ENCODE measurements at regions not wholly inside any gene's neighbourhood (a gene's known extent, or its start where the extent isn't known, plus 50 kb on each side); places are given as distances from the start of the nearest gene placed in this dataset.

DNA sequence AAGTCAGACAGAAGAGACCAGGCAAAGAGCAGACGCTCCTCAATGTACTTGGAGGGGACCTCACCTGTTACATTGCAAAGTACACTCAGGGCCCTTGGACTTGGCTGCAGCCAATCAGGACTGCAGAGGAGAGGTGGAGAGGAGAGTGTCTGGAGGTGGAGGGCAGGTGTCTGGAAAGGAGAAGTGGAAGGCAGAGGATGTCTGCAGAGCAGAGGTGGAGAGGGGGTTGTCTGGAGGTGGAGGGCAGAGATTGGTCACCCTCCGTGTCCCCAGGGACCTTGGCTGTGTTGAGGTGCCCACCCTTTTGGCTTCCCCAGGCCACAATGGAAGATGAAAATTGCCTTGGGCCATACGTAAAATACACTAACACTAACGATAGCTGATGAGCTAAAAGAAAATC, 241.3 kb upstream of the IRX2 start:
- WGBS (ENCODE audit: missing lambda C conversion rate): 25% methylated on average over 4 of the region's 4 CpGs
- H3K4me1 ChIP-seq: no peaks in the 10 kb centered on the region
- POLR2A ChIA-PET: no interaction called here

DNA sequence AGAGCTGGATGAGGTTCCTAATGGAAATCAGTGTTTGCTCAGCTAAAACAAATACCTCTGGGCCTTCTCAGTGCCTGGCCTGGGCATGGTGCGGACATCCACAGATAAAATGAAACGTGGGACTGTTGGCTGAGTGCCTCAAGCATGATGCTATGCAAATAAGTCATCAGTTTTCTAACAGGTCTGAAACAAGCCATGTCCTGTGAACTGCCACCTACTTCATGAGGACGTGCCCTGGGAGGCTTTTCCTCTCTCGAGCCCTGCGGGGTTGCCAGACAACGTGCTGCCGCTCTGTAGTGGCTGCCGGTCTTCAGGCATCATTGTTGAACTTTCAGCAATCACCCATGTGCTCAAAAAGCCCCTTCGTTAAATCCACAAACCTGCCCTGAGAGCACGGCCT, 240.4 kb upstream of the IRX2 start:
- 4% methylated on average over 10 of the region's 10 CpGs for WGBS (ENCODE audit: missing lambda C conversion rate)
- Histone ChIP-seq H3K9me3 (no peaks in the 10 kb centered on the region), H3K27ac (no peak overlapping the region), H3K4me2 (no peak overlapping the region), H3K4me1 (no peaks in the 10 kb centered on the region), H3K4me3 (no peak overlapping the region)
- FAIRE-seq (no peak), ATAC-seq (no peak), DNase-seq (ENCODE audit: low read depth in 1 of 2, low spot score in 1 of 2) (no peak)
- POLR2A ChIA-PET: no interaction called here
- TF ChIP-seq HOXB13 (CRISPR knock-in tag; IDR thresholded peaks at IDR 0.05; ENCODE audit: low read depth) (no peak), RCOR1 (IDR thresholded peaks at IDR 0.05; ENCODE audit: low read depth, low read length) (no peak), HOXA7 (CRISPR knock-in tag; IDR thresholded peaks at IDR 0.05) (no peak), CHD4 (IDR thresholded peaks at IDR 0.05; ENCODE audit: borderline replicate concordance) (no peak), CHD2 (IDR thresholded peaks at IDR 0.05; ENCODE audit: low read length, partially characterized antibody) (no peak), EHF (CRISPR knock-in tag; IDR thresholded peaks at IDR 0.05) (no peak), MAFK (IDR thresholded peaks at IDR 0.05; ENCODE audit: partially characterized antibody) (no peak)
- TF ChIP-seq, protein P1, sequence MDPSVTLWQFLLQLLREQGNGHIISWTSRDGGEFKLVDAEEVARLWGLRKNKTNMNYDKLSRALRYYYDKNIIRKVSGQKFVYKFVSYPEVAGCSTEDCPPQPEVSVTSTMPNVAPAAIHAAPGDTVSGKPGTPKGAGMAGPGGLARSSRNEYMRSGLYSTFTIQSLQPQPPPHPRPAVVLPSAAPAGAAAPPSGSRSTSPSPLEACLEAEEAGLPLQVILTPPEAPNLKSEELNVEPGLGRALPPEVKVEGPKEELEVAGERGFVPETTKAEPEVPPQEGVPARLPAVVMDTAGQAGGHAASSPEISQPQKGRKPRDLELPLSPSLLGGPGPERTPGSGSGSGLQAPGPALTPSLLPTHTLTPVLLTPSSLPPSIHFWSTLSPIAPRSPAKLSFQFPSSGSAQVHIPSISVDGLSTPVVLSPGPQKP (IDR thresholded peaks at IDR 0.05; ENCODE audit: low read depth, low read length): no peak
- CTCF ChIA-PET: no interaction called here

More for the DNA sequence above, 241.3 kb upstream of the IRX2 start:
- CTCF ChIA-PET: no interaction called here
- DNase-seq (ENCODE audit: low read depth in 1 of 2, low spot score in 1 of 2) (no peak), ATAC-seq (no peak), FAIRE-seq (no peak)
- H3K9me3 ChIP-seq: no peaks in the 10 kb centered on the region
- TF ChIP-seq JUNB (IDR thresholded peaks at IDR 0.05) (no peak), SMC3 (IDR thresholded peaks at IDR 0.05) (no peak), EHMT2 (IDR thresholded peaks at IDR 0.05; ENCODE audit: low read depth) (no peak), KDM5A (IDR thresholded peaks at IDR 0.05) (no peak), RNF2 (IDR thresholded peaks at IDR 0.05; ENCODE audit: borderline replicate concordance, low read depth) (no peak), CHD2 (IDR thresholded peaks at IDR 0.05; ENCODE audit: low read length, partially characterized antibody) (no peak), NPAS2 (CRISPR knock-in tag; IDR thresholded peaks at IDR 0.05; ENCODE audit: borderline replicate concordance) (no peak), FOSB (CRISPR knock-in tag; IDR thresholded peaks at IDR 0.05) (no peak), RCOR1 (IDR thresholded peaks at IDR 0.05; ENCODE audit: low read depth, low read length) (no peak), ESRRA (IDR thresholded peaks at IDR 0.05; ENCODE audit: borderline replicate concordance, low read length) (no peak)
- TF ChIP-seq, protein P2, sequence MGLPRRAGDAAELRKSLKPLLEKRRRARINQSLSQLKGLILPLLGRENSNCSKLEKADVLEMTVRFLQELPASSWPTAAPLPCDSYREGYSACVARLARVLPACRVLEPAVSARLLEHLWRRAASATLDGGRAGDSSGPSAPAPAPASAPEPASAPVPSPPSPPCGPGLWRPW (IDR thresholded peaks at IDR 0.05): no peak
- TF ChIP-seq, protein P1 (IDR thresholded peaks at IDR 0.05; ENCODE audit: low read depth, low read length): no peak
- TF ChIP-seq, protein P3, sequence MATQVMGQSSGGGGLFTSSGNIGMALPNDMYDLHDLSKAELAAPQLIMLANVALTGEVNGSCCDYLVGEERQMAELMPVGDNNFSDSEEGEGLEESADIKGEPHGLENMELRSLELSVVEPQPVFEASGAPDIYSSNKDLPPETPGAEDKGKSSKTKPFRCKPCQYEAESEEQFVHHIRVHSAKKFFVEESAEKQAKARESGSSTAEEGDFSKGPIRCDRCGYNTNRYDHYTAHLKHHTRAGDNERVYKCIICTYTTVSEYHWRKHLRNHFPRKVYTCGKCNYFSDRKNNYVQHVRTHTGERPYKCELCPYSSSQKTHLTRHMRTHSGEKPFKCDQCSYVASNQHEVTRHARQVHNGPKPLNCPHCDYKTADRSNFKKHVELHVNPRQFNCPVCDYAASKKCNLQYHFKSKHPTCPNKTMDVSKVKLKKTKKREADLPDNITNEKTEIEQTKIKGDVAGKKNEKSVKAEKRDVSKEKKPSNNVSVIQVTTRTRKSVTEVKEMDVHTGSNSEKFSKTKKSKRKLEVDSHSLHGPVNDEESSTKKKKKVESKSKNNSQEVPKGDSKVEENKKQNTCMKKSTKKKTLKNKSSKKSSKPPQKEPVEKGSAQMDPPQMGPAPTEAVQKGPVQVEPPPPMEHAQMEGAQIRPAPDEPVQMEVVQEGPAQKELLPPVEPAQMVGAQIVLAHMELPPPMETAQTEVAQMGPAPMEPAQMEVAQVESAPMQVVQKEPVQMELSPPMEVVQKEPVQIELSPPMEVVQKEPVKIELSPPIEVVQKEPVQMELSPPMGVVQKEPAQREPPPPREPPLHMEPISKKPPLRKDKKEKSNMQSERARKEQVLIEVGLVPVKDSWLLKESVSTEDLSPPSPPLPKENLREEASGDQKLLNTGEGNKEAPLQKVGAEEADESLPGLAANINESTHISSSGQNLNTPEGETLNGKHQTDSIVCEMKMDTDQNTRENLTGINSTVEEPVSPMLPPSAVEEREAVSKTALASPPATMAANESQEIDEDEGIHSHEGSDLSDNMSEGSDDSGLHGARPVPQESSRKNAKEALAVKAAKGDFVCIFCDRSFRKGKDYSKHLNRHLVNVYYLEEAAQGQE (IDR thresholded peaks at IDR 0.05): no peak
- TF ChIP-seq, protein P4, sequence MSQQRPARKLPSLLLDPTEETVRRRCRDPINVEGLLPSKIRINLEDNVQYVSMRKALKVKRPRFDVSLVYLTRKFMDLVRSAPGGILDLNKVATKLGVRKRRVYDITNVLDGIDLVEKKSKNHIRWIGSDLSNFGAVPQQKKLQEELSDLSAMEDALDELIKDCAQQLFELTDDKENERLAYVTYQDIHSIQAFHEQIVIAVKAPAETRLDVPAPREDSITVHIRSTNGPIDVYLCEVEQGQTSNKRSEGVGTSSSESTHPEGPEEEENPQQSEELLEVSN (IDR thresholded peaks at IDR 0.05; ENCODE audit: borderline replicate concordance, low read depth): no peak
- TF ChIP-seq, protein P5, sequence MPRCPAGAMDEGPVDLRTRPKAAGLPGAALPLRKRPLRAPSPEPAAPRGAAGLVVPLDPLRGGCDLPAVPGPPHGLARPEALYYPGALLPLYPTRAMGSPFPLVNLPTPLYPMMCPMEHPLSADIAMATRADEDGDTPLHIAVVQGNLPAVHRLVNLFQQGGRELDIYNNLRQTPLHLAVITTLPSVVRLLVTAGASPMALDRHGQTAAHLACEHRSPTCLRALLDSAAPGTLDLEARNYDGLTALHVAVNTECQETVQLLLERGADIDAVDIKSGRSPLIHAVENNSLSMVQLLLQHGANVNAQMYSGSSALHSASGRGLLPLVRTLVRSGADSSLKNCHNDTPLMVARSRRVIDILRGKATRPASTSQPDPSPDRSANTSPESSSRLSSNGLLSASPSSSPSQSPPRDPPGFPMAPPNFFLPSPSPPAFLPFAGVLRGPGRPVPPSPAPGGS (IDR thresholded peaks at IDR 0.05): no peak
- no peak overlapping the region for H3K27ac ChIP-seq
- no peak overlapping the region for H3K4me2 ChIP-seq
- H3K4me3 ChIP-seq: no peak overlapping the region

Measured in A549 (cell line).